ENCODE measurements at regions not wholly inside any gene's neighbourhood (a gene's known extent, or its start where the extent isn't known, plus 50 kb on each side); places are given as distances from the start of the nearest gene placed in this dataset.

GRCh38 chr5:58263296-58263695 lies 196.6 kb downstream of the PLK2 start:
- no peak for DNase-seq (ENCODE audit: extremely low spot score)
- ChIA-PET POLR2A (no interaction called here), CTCF (no interaction called here)
- no peak for TF ChIP-seq L3MBTL2 (conservative IDR thresholded peaks at IDR 0.05)
- TF ChIP-seq SP1 (IDR thresholded peaks at IDR 0.05), result no peak
- TF ChIP-seq HDGF (IDR thresholded peaks at IDR 0.05; ENCODE audit: borderline replicate concordance), result no peak
- no peak for TF ChIP-seq SUZ12 (IDR thresholded peaks at IDR 0.05)
- TF ChIP-seq PKNOX1 (IDR thresholded peaks at IDR 0.05), result no peak
- no peak for TF ChIP-seq CTBP1 (IDR thresholded peaks at IDR 0.05; ENCODE audit: borderline replicate concordance)
- no peak for TF ChIP-seq TARDBP (IDR thresholded peaks at IDR 0.05)
- no peak for TF ChIP-seq FOXM1 (IDR thresholded peaks at IDR 0.05; ENCODE audit: borderline replicate concordance)
- no peak for TF ChIP-seq FOXK2 (IDR thresholded peaks at IDR 0.05)
- TF ChIP-seq ZNF384 (IDR thresholded peaks at IDR 0.05), result no peak
- no peak for TF ChIP-seq FOXA1 (IDR thresholded peaks at IDR 0.05)
- TF ChIP-seq ARNT (IDR thresholded peaks at IDR 0.05), result no peak
- TF ChIP-seq NFRKB (IDR thresholded peaks at IDR 0.05), result no peak
- no peak for TF ChIP-seq BHLHE40 (IDR thresholded peaks at IDR 0.05; ENCODE audit: borderline replicate concordance)
- TF ChIP-seq ELF4 (IDR thresholded peaks at IDR 0.05), result no peak
- no peak for TF ChIP-seq LEF1 (IDR thresholded peaks at IDR 0.05; ENCODE audit: borderline replicate concordance)

GRCh38 chr5:58262226-58262625 lies 197.7 kb downstream of the PLK2 start:
- POLR2A ChIA-PET, result no interaction called here
- no peak for TF ChIP-seq BHLHE40 (IDR thresholded peaks at IDR 0.05; ENCODE audit: borderline replicate concordance)
- no peak for TF ChIP-seq TARDBP (IDR thresholded peaks at IDR 0.05)
- TF ChIP-seq ELF4 (IDR thresholded peaks at IDR 0.05), result no peak
- no peak for TF ChIP-seq HDGF (IDR thresholded peaks at IDR 0.05; ENCODE audit: borderline replicate concordance)
- TF ChIP-seq SUZ12 (IDR thresholded peaks at IDR 0.05), result no peak
- no peak for TF ChIP-seq SP1 (IDR thresholded peaks at IDR 0.05)
- TF ChIP-seq ARNT (IDR thresholded peaks at IDR 0.05), result no peak
- DNase-seq (ENCODE audit: extremely low spot score), result no peak
- CTCF ChIA-PET, result no interaction called here

- ChIA-PET CTCF (no interaction called here), POLR2A (no interaction called here)
- TF ChIP-seq L3MBTL2 (conservative IDR thresholded peaks at IDR 0.05) (no peak), ZNF384 (IDR thresholded peaks at IDR 0.05) (no peak)
- DNase-seq (ENCODE audit: extremely low spot score), result no peak
These were observed 198.3 kb downstream of the PLK2 start for GRCh38 chr5:58261605-58262004.

- no peak for DNase-seq (ENCODE audit: extremely low spot score)
- ChIA-PET POLR2A (no interaction called here), CTCF (no interaction called here)
- TF ChIP-seq BHLHE40 (IDR thresholded peaks at IDR 0.05; ENCODE audit: borderline replicate concordance) (no peak), LEF1 (IDR thresholded peaks at IDR 0.05; ENCODE audit: borderline replicate concordance) (no peak), ELF4 (IDR thresholded peaks at IDR 0.05) (no peak), L3MBTL2 (conservative IDR thresholded peaks at IDR 0.05) (no peak), PKNOX1 (IDR thresholded peaks at IDR 0.05) (no peak), ZNF384 (IDR thresholded peaks at IDR 0.05) (no peak), FOXK2 (IDR thresholded peaks at IDR 0.05) (no peak), HDGF (IDR thresholded peaks at IDR 0.05; ENCODE audit: borderline replicate concordance) (no peak), SUZ12 (IDR thresholded peaks at IDR 0.05) (no peak), FOXA1 (IDR thresholded peaks at IDR 0.05) (no peak), FOXM1 (IDR thresholded peaks at IDR 0.05; ENCODE audit: borderline replicate concordance) (no peak)
These were observed 199.6 kb downstream of the PLK2 start for GRCh38 chr5:58260243-58260642.

GRCh38 chr5:58259685-58260152 lies 200.2 kb downstream of the PLK2 start:
- TF ChIP-seq L3MBTL2 (conservative IDR thresholded peaks at IDR 0.05) (no peak), PKNOX1 (IDR thresholded peaks at IDR 0.05) (no peak), FOXM1 (IDR thresholded peaks at IDR 0.05; ENCODE audit: borderline replicate concordance) (no peak), NFRKB (IDR thresholded peaks at IDR 0.05) (no peak), TARDBP (IDR thresholded peaks at IDR 0.05) (no peak), ARNT (IDR thresholded peaks at IDR 0.05) (no peak), SP1 (IDR thresholded peaks at IDR 0.05) (no peak), ELF4 (IDR thresholded peaks at IDR 0.05) (no peak), FOXK2 (IDR thresholded peaks at IDR 0.05) (no peak), BHLHE40 (IDR thresholded peaks at IDR 0.05; ENCODE audit: borderline replicate concordance) (no peak), FOXA1 (IDR thresholded peaks at IDR 0.05) (no peak), CTBP1 (IDR thresholded peaks at IDR 0.05; ENCODE audit: borderline replicate concordance) (no peak), ZNF384 (IDR thresholded peaks at IDR 0.05) (no peak), SUZ12 (IDR thresholded peaks at IDR 0.05) (no peak), LEF1 (IDR thresholded peaks at IDR 0.05; ENCODE audit: borderline replicate concordance) (no peak), HDGF (IDR thresholded peaks at IDR 0.05; ENCODE audit: borderline replicate concordance) (no peak)

GRCh38 chr5:58258984-58259684 lies 200.8 kb downstream of the PLK2 start:
- no peak for TF ChIP-seq ZNF384 (IDR thresholded peaks at IDR 0.05)
- CTCF ChIA-PET, result no interaction called here
- POLR2A ChIA-PET, result no interaction called here
- DNase-seq (ENCODE audit: extremely low spot score), result no peak

More at GRCh38 chr5:58259685-58260152, 200.2 kb downstream of the PLK2 start:
- ChIA-PET CTCF (no interaction called here), POLR2A (no interaction called here)
- no peak for DNase-seq (ENCODE audit: extremely low spot score)

- POLR2A ChIA-PET, result no interaction called here
- CTCF ChIA-PET, result no interaction called here
- DNase-seq (ENCODE audit: extremely low spot score), result no peak
- no peak for TF ChIP-seq FOXA1 (IDR thresholded peaks at IDR 0.05)
- TF ChIP-seq SP1 (IDR thresholded peaks at IDR 0.05), result no peak
- TF ChIP-seq CTBP1 (IDR thresholded peaks at IDR 0.05; ENCODE audit: borderline replicate concordance), result no peak
- no peak for TF ChIP-seq HDGF (IDR thresholded peaks at IDR 0.05; ENCODE audit: borderline replicate concordance)
- no peak for TF ChIP-seq ARNT (IDR thresholded peaks at IDR 0.05)
- TF ChIP-seq FOXM1 (IDR thresholded peaks at IDR 0.05; ENCODE audit: borderline replicate concordance), result no peak
- no peak for TF ChIP-seq NFRKB (IDR thresholded peaks at IDR 0.05)
- no peak for TF ChIP-seq SUZ12 (IDR thresholded peaks at IDR 0.05)
- TF ChIP-seq TARDBP (IDR thresholded peaks at IDR 0.05), result no peak
- no peak for TF ChIP-seq PKNOX1 (IDR thresholded peaks at IDR 0.05)
- TF ChIP-seq ZNF384 (IDR thresholded peaks at IDR 0.05), result no peak
- no peak for TF ChIP-seq ELF4 (IDR thresholded peaks at IDR 0.05)
- TF ChIP-seq LEF1 (IDR thresholded peaks at IDR 0.05; ENCODE audit: borderline replicate concordance), result no peak
- TF ChIP-seq BHLHE40 (IDR thresholded peaks at IDR 0.05; ENCODE audit: borderline replicate concordance), result no peak
- no peak for TF ChIP-seq L3MBTL2 (conservative IDR thresholded peaks at IDR 0.05)
- TF ChIP-seq FOXK2 (IDR thresholded peaks at IDR 0.05), result no peak
These were observed 203.9 kb downstream of the PLK2 start for GRCh38 chr5:58255970-58256369.
